Progenitor cell of endocrine pancreas (in vitro differentiated cells): ENCODE measurements at regions not wholly inside any gene's neighbourhood (a gene's known extent, or its start where the extent isn't known, plus 50 kb on each side); places are given as distances from the start of the nearest gene placed in this dataset.

Experiments
- DNase-seq: peaks from one replicate; pipeline ENCODE4 v3.0.0; 2021; ENCODE audit warnings: low spot score; ENCODE audit not compliant: unreplicated experiment
- H3K27ac Mint-ChIP-seq: 2 replicates; pipeline ENCODE4 v1.8.0; 2021; ENCODE audit warnings: mild to moderate bottlenecking, moderate library complexity, mixed read lengths
- H3K27me3 Mint-ChIP-seq: 2 replicates; pipeline ENCODE4 v1.8.0; 2021; ENCODE audit warnings: mixed read lengths
- H3K36me3 Mint-ChIP-seq: 2 replicates; pipeline ENCODE4 v1.8.0; 2022; ENCODE audit warnings: mixed read lengths; ENCODE audit not compliant: insufficient read depth
- H3K4me1 Mint-ChIP-seq: 2 replicates; pipeline ENCODE4 v1.8.0; 2021; ENCODE audit warnings: low read depth, mixed read lengths
- H3K4me3 Mint-ChIP-seq: 2 replicates; pipeline ENCODE4 v1.8.0; 2021; ENCODE audit warnings: low read depth, mild to moderate bottlenecking, moderate library complexity, mixed read lengths
- H3K9me3 Mint-ChIP-seq: 2 replicates; pipeline ENCODE4 v1.8.0; 2021; ENCODE audit warnings: low read depth, mixed read lengths
- CTCF ChIP-seq: fragments of 200-600 bp; sonication (generic); IDR thresholded peaks from one replicate; pipeline ENCODE4 v1.5.0; 2021; ENCODE audit warnings: antibody characterized with exemption, mild to moderate bottlenecking; ENCODE audit not compliant: unreplicated experiment

GRCh38 chr5:5605170-5605764 is 182.8 kb downstream of the ICE1 start:
- no peak for TF ChIP-seq CTCF
- Mint-ChIP-seq H3K27me3 (peaks cover 7% of the 10 kb centered on the region), H3K4me3 (no peak overlapping the region)

GRCh38 chr5:5602554-5602953 is 180.1 kb downstream of the ICE1 start:
- no peak for DNase-seq
- Mint-ChIP-seq H3K27me3 (peaks cover 8% of the 10 kb centered on the region), H3K36me3 (no peaks in the 10 kb centered on the region), H3K4me3 (no peak overlapping the region), H3K4me1 (no peaks in the 10 kb centered on the region), H3K27ac (no peak overlapping the region), H3K9me3 (peaks cover 4% of the 10 kb centered on the region)
- TF ChIP-seq CTCF, result no peak

More at GRCh38 chr5:5605170-5605764, 182.8 kb downstream of the ICE1 start:
- H3K4me1 Mint-ChIP-seq, result no peaks in the 10 kb centered on the region
- H3K9me3 Mint-ChIP-seq, result peaks cover 2% of the 10 kb centered on the region
- H3K27ac Mint-ChIP-seq, result no peak overlapping the region
- H3K36me3 Mint-ChIP-seq, result no peaks in the 10 kb centered on the region
- DNase-seq, result no peak

- no peaks in the 10 kb centered on the region for H3K36me3 Mint-ChIP-seq
Observed at GRCh38 chr5:5598547-5599113, 176.2 kb downstream of the ICE1 start.

GRCh38 chr5:5593391-5593790 is 170.9 kb downstream of the ICE1 start:
- H3K4me3 Mint-ChIP-seq, result no peak overlapping the region
- no peak overlapping the region for H3K27ac Mint-ChIP-seq
- H3K4me1 Mint-ChIP-seq, result peaks cover 11% of the 10 kb centered on the region
- peaks cover 4% of the 10 kb centered on the region for H3K9me3 Mint-ChIP-seq
- TF ChIP-seq CTCF, result no peak
- no peaks in the 10 kb centered on the region for H3K27me3 Mint-ChIP-seq
- no peaks in the 10 kb centered on the region for H3K36me3 Mint-ChIP-seq
- DNase-seq, result no peak

More at GRCh38 chr5:5598547-5599113, 176.2 kb downstream of the ICE1 start:
- H3K27ac Mint-ChIP-seq, result no peak overlapping the region
- H3K27me3 Mint-ChIP-seq, result peaks cover 5% of the 10 kb centered on the region
- DNase-seq, result no peak
- H3K4me3 Mint-ChIP-seq, result no peak overlapping the region
- H3K4me1 Mint-ChIP-seq, result no peaks in the 10 kb centered on the region
- peaks cover 8% of the 10 kb centered on the region for H3K9me3 Mint-ChIP-seq
- no peak for TF ChIP-seq CTCF

- Mint-ChIP-seq H3K9me3 (peaks cover 4% of the 10 kb centered on the region), H3K36me3 (no peaks in the 10 kb centered on the region), H3K27me3 (no peaks in the 10 kb centered on the region), H3K27ac (no peak overlapping the region), H3K4me3 (no peak overlapping the region), H3K4me1 (peaks cover 18% of the 10 kb centered on the region)
- TF ChIP-seq CTCF, result no peak
- no peak for DNase-seq
Observed at GRCh38 chr5:5592541-5592940, 170.1 kb downstream of the ICE1 start.
